ENCODE measurements at regions not wholly inside any gene's neighbourhood (a gene's known extent, or its start where the extent isn't known, plus 50 kb on each side); places are given as distances from the start of the nearest gene placed in this dataset.
"Not testable (repeated sequence)": the region's sequence is repeated elsewhere in the genome, so short reads cannot be mapped to it uniquely, and the experiment has no call there.

GRCh38 chr13:59034198-59034597, 1129.5 kb downstream of the DIAPH3 start:
- no peak for DNase-seq

GRCh38 chr13:59038824-59039223, 1124.9 kb downstream of the DIAPH3 start:
- no peak for DNase-seq

GRCh38 chr13:59043016-59043415, 1120.7 kb downstream of the DIAPH3 start:
- DNase-seq: no peak

- DNase-seq: no peak
Measured at GRCh38 chr13:59047546-59047945, 1116.2 kb downstream of the DIAPH3 start.

GRCh38 chr13:59061621-59062020, 1102.1 kb downstream of the DIAPH3 start:
- DNase-seq: no peak

- no peak for DNase-seq
Measured at GRCh38 chr13:59064042-59064441, 1099.7 kb downstream of the DIAPH3 start.

- DNase-seq: not testable (repeated sequence)
Measured at GRCh38 chr13:59076386-59076785, 1087.3 kb downstream of the DIAPH3 start.

GRCh38 chr13:59086147-59086546, 1077.6 kb downstream of the DIAPH3 start:
- DNase-seq: no peak

- no peak for DNase-seq
Measured at GRCh38 chr13:59088716-59089115, 1075.0 kb downstream of the DIAPH3 start.

- no peak for DNase-seq
Measured at GRCh38 chr13:59094181-59094580, 1069.5 kb downstream of the DIAPH3 start.

- DNase-seq: no peak
Measured at GRCh38 chr13:59099182-59099974, 1064.3 kb downstream of the DIAPH3 start.

GRCh38 chr13:59103004-59103768, 1060.5 kb downstream of the DIAPH3 start:
- DNase-seq: no peak

- no peak for DNase-seq
Measured at GRCh38 chr13:59111751-59112171, 1052.0 kb downstream of the DIAPH3 start.

- DNase-seq: no peak
Measured at GRCh38 chr13:59112221-59112718, 1051.5 kb downstream of the DIAPH3 start.

GRCh38 chr13:59119475-59119874, 1044.3 kb downstream of the DIAPH3 start:
- DNase-seq: no peak

- DNase-seq: no peak
Measured at GRCh38 chr13:59120297-59120843, 1043.4 kb downstream of the DIAPH3 start.

GRCh38 chr13:59121507-59121906, 1042.2 kb downstream of the DIAPH3 start:
- no peak for DNase-seq

GRCh38 chr13:59126474-59126873, 1037.3 kb downstream of the DIAPH3 start:
- DNase-seq: no peak

- DNase-seq: no peak
Measured at GRCh38 chr13:59133903-59134302, 1029.8 kb downstream of the DIAPH3 start.

GRCh38 chr13:59144700-59145099, 1019.0 kb downstream of the DIAPH3 start:
- DNase-seq: no peak

GRCh38 chr13:59145381-59145780, 1018.3 kb downstream of the DIAPH3 start:
- no peak for DNase-seq

- DNase-seq: no peak
Measured at GRCh38 chr13:59157181-59157580, 1006.5 kb downstream of the DIAPH3 start.

GRCh38 chr13:59166174-59166573, 997.6 kb downstream of the DIAPH3 start:
- no peak for DNase-seq

- no peak for DNase-seq
Measured at GRCh38 chr13:59172076-59172475, 991.7 kb downstream of the DIAPH3 start.
